ENCODE measurements at regions not wholly inside any gene's neighbourhood (a gene's known extent, or its start where the extent isn't known, plus 50 kb on each side); places are given as distances from the start of the nearest gene placed in this dataset.

DNA sequence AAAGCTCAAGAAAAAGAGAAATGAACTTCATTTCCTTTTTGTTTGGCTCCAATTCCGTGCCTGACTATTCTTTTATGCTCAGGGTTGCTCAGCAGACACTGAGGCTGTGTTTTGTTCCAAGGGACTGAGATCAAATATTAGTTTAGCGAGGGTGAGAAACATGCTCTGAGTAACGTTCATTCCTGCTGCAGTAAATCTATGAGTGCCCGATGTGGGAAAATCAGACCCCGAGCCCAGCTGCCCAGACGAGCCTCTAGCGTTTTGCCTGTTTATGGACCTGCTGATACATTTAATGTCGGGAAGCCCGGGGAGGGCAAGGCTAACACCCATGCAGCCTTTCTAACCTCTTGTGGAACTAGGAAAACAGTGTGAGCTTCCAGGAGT, 119.2 kb downstream of the VAPA start:
- no peak for DNase-seq (ENCODE audit: low spot score)

DNA sequence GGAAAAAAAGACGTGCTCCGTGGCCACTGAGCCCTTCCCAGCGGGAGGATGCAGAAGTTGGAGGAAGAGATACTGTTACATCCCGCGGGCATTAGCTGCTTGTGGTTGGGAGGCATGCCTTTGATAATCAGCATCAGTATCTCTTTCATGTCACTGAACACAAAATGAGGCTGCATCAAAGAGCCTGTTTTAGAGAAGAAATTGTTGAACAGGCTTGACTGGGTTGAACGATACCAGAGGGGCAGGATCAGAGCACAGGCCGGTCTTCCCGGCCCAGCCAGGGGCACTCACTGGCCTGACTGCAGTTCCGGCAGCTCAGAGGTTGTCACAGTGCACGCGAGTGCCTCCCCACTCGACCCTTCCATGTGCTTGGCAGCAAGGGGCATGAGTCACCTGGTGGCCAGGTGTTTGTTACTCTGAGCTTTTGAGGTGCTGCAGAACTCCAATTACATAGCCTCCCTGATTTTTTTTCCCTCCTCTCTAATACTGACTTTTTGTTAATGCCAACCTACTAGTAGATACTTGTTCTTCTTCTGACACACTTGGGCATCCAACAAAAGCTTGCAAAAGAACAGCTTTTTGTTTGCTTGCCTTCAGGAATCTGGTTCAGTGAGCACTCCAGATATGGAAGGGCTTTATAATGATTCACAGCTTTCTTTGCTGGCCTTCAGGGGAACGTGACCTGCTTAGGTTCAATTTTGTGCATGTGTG, 121.6 kb downstream of the VAPA start:
- DNase-seq (ENCODE audit: low spot score) = no peak

DNA sequence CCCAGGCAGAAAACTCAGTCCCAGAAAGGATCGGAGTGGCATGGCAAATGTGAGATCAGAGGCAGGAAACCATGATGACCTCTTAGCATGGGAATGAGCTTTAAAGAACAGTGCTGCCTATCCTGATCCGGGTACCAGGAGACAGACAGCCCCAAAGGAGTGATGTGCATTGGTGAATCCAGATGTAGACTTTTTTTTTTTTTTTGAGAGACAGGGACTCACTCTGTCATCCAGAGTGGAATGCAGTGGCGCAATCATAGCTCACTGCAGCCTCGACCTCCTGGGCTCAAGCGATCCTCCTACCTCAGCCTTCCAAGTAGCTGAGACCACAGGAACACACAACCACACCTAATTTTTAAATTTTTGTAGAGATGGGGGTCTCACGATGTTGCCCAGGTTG, 122.7 kb downstream of the VAPA start:
- DNase-seq (ENCODE audit: low spot score) = no peak

DNA sequence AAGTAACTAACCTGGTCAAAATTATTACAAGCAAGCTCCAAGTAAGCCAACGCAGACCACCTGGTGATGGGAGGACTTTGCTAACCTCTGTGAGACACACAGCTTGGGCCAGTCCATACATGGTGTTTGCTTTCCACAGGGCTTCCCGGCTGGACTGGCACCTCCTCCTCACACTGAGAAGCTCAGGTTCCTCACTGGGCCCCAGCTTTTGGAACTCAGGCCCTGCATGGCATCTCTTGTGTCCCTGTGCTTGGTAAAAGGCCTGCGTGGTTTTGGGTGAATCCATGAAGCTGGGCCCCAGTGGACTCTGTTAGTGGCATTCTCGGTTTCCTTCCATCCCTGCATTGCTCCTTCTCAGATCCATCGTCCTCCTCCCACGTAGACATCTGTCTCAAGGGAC, 123.4 kb downstream of the VAPA start:
- DNase-seq (ENCODE audit: low spot score) = no peak

DNA sequence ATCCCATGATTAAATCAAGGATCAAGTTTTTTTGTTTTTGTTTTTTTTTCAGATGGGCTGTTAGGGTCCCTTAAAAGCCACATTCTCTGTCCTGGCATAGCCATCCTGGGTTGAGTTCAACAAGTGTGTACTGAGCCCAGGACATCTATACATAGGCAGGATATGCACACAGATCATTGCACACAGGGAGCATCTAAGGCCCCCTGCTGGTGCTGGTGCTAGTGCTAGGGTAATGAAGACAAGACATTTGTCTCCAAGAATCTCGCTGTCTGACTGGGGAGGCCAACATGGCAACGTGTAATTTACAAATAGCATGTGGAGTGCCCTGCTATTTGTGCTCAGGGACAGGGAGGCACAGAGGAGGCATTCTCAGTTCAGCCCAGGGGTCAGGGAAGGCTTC, 124.5 kb downstream of the VAPA start:
- no peak for DNase-seq (ENCODE audit: low spot score)

DNA sequence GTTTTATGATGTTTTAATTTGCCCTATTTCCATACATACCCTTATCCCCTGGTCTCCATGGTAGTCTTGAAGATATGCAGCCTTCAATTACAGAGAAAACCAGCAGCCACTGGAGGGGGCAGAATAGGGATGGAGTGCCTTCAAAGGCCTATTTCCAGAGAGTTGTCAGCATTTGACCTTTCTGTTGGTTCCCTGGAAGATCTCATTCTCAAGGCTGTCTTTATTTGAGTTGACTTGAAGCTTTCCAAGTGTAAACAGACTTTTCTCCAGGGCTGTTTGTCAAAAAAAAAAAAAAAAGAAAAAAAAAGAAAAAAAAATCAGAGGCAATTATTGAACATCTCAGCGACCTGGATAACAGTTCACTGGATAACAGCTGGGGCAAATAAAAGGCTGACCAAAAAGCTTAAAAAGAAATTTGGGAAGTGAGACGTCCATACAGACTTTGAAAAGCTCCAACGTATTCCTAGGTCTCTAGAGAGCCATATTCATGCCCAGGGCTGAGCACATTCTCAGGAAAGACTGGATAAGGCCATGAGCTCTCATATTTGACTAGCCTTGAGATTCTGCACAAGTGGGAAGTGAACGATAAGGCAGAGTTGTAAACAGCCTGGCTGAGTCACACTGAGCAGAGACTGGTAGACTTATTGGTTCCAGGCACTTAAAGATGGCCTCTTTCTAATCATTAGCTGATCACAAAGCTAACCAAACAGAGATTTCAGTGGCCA, 126.6 kb downstream of the VAPA start:
- peak; percentile 45 for DNase-seq (ENCODE audit: low spot score)

DNA sequence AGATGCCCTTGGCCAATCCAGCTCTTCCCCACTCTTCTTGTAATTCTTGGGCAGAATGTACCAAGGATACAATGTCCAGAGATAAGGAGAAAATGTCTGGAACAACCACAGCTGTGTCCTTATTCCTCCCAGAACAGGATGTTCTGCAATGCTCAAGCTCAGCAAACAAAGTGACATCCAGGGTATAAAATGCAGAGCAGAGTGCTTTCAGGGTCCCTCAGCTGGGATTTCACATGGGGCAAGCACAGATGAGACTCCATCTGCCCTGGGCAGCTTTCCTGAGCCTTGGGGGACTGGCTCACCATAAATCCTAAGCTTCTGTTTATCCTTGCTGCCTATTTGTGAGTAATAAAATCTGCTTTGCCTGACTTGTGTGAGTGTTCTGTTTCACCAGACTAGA, 127.4 kb downstream of the VAPA start:
- no peak for DNase-seq (ENCODE audit: low spot score)

DNA sequence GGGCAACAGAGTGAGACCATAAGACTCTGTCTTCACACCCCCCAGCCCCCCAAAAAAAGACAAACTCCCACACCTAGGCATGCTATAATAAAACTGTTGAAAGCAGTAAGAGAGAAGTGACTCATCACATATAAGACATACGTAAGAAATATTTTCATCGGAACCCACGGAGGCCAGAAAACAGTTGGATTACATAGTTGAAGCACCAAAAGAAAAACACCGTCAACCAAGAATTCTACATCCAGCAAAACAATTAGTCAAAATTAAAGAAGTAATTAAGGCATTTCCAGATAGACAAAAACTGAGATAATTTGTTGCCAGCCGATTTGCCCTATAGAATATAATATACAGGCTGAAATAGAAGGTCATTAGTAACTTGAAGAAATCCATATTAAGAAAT, 128.7 kb downstream of the VAPA start:
- no peak for DNase-seq (ENCODE audit: low spot score)

DNA sequence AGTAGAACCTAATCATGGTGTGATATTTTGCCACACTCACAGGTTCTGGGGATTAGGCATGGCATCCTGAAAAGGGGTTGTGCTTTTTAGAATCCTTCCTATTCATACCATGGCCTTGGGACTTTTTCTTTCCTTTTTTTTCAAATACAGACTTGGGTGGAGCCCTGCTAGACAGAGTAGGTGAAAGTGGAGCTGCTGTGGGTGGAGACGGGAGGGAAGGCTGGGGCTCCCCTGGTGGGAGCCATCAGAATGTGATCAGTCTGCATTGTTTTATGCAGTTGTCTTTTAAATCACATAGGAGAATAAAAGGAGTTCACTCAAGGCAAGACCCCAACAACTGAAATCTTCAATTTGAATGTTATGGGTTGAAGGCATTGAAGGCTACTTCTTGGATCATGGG, 130.2 kb downstream of the VAPA start:
- no peak for DNase-seq (ENCODE audit: low spot score)

DNA sequence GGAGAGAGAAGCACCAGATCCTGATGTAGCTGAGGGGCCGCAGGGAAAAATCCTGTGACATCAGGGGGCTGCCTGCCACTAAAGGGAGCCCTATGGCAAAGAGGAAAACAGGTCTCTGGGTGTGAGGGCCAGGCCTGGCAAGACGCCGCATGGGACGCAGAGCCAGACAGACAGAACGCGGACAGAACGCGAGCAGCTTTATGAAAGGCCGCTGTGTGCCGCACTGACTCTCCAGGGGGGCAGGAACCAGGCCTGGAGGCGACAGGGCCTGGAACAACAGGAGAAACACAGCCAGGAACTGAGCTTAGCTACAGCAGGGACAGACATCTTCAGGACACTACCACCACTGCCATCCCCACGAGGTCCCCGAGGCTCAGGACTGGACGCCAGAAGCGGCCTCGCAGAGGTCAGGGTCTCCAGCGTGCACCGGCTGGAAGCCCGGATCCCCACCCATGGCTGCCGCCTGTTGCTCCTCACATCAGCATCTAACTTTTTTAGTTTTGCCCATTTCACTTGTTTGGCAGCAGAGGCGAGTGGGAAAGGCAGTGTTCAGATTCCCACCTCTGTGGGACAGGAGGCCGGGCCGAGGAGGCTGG, 131.6 kb downstream of the VAPA start:
- no peak for DNase-seq (ENCODE audit: low spot score)

DNA sequence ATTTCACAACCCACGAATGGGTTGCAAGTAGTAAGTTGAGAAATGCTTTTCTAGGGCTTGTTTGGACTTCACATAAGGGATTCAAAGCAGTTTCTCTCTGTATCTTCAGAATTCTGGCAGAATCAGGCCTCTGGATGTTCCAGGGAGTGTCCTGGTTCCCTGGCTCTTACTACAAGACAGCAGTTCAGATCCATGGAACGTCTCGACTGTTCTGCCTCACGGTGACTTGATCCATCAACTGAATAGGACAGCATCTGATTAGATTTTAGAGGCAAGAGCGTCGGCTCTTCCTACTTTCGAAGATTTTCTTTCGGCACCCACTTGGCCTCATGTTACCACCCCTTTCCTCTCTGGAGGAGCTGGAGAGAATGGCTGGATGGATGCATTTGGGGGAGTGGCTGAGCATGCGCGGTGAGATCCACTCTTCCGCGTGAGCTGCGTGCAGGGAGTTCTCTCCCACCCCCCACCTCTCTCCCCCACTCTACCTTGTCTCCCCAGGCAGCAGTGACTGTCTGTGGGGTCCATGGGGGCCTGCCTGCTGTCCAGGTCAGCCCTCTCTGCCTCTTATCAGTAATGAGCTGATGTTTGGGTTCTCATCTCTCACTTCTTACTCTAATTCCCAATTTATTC, 132.5 kb downstream of the VAPA start:
- DNase-seq (ENCODE audit: low spot score) = no peak

DNA sequence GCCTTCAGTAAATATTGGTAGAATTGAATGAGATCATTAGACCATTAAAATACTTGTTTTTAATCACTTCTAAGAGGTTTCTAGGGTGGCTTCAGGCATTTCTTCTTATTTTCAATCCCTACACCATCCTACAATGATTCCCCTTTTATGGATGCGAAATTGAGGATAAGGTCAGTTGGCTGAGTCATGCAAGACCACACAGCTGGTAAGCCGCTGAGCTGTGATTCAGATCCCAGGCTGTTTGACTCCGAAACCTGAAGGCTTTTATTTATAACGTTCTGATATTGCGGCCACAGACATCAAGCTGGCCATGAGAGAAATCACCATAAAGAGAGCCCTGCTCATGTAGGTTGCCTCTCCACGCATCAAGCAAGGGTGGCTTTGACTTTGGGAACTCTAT, 133.4 kb downstream of the VAPA start:
- no peak for DNase-seq (ENCODE audit: low spot score)

DNA sequence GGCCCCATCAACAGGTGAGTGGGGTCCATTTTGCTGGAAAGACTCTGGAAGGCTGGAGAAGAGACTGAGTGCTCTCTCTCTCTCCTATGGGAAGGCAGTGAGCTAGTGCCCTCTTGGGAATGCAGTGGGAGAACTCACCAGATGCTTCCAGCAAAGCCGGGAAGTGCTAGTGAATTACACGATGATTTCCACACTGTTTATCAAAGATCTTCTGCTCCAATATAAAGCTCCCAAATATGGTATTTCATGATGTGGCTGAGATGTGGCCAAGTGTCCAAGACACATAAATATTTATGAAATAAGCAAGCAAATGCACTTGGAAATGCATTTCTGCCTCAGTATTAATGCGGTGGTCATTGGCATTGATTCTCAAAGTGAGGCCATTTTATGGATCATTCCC, 135.9 kb downstream of the VAPA start:
- no peak for DNase-seq (ENCODE audit: low spot score)

DNA sequence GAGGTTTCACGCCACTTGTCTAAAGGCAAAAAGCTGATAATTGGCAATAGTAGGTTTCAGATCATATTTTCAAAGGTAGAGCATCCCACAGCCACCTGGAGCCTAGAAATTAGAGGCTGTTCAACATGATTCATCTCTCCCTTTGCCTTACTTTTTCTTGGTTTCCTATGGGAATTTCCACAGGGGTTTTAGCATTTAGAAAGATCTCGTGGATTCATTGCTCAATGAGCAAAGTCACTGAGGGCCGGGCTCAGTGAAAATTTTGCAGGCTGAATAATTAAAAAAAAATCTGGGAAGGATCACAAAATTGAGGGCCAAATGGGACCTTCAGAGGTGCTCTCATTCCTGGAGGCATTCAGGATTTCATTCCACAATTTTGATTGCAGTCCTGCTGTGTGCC, 137.1 kb downstream of the VAPA start:
- no peak for DNase-seq (ENCODE audit: low spot score)

DNA sequence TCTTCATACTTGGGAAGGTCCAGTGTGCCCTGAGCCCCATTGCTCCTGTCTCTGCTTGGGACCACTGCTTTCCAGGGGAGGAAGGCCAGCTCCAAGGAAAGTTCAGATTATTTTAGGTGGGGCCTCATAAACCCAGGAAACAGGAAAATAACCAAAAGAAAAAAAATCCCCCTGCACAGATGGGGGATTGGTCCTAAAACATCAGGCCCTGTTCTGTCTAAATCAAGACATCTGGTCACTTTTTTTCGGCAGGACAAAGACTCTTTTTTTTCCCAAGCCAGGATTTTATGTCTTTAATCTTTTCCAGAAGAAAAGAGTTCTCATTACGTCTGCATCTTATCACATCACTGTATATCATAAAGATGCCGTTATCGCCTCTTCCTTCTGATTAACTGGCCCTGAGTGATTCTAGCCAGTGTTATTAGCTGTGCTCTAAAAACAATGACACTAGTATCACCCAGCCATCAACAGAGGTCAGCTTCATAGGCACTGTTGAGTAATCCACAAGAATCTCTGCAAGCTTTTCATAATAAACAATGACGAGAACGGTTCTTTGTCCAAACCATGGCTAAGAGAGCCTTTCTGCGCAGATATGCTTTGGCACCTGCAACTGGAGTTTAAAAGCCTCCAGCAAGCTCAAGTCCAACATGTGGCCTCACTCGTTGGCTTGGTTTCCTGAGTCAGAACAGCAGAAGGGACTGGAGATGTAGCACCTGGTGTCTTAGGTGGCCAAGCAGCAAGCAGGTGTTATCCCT, 138.2 kb downstream of the VAPA start:
- DNase-seq (ENCODE audit: low spot score) = no peak

DNA sequence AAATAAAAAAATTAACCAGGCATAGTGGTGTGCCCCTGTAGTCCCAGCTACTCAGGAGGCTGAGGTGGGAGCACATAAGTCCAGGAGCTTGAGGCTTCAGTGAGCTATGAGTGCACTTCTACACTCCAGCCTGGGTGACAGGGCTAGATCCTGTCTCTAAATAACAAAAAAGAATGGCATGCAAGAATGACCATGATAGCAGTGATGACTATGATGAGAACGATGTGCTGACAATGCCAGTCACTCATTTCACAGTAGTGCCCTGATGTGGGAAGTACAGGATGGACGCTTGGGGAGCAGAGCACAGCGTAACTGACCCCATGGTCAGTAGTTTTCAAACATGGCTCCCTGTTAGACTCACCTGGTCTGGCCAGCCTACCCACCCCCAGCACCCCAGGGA, 139.1 kb downstream of the VAPA start:
- no peak for DNase-seq (ENCODE audit: low spot score)

DNA sequence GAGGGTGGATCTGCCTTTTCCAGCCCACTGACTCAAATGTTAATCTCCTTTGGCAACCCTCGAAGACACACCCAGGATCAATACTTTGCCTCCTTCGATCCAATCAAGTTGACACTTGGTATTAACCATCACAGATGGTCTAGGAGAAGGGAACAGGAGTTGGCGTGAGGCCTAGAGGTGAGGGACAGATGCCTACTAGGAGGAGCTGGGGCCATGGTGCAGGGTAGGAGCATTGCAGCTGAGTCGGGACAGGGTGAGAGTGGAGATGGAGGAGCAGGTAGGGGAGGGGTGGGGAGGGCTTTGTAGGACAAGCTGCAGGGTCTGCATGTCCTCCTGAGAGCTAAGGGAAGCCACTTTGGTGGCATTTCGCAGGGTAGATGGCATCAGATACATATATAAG, 140.0 kb downstream of the VAPA start:
- no peak for DNase-seq (ENCODE audit: low spot score)

DNA sequence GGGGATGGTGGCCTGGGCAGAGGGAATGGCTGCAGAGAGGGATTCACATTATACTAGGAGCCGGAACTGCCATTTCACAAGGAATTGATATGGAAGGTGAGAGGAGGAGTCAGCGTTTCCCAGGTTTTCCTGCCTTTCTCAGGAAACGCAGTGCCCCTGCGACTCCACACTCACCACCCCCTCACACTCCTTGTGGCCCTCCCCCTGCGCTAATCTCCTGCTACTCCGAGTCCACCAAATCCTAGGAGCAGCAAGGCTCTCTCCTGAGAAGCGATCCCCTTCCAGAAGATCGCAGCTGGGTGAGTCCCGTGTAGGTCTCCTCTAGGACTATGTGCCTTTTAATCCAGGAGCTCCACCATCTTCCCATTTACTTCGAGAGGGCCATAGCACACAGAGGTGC, 140.6 kb downstream of the VAPA start:
- no peak for DNase-seq (ENCODE audit: low spot score)

DNA sequence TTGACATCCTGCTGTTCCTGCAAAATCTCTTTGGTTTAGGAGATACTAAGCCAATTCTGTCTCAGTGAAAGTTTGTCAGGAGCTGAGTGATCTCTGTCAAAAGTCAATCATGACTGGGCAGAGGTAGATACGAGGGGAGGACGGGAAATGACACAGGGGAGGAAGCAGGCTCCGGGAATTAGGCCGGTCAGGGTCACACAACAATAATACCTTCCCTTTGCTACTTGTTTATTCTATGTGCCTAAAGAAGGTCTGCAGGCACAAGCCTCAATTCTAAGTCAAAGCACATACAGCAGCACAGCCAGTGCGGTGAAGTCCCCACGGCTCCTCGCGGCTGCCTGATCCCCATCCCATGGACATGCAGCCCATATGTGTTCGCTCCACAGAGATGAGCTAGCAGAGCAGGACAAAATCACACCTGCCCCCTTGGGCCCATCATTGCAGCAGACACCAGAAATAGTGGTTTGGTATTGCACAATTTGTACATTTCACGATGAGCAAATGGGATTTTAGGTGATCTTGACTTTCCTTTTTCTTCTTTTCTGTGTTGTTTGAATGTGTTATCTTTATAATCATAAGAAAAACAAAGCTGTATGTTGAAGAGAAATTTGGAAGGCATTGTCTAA, 141.4 kb downstream of the VAPA start:
- no peak for DNase-seq (ENCODE audit: low spot score)

DNA sequence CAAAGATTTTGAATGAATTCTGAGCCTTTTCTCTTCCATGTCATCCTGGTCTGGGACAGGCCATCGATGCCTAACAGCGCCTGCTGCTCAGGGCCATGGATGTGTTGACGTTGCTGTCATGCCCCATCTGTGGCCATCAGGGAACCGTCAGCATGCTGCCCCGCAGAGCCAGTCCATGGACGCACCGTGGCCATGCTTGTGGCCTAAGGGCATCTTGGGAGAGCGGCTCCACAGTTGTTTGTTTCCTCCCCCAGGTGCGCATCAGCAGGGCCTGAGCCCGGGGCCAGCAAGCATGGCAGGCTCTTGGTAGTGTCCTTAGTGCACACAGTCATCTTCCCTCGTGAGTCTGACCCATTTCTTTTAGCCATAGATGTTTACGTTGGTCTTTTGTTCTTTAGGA, 142.7 kb downstream of the VAPA start:
- DNase-seq (ENCODE audit: low spot score) = no peak

DNA sequence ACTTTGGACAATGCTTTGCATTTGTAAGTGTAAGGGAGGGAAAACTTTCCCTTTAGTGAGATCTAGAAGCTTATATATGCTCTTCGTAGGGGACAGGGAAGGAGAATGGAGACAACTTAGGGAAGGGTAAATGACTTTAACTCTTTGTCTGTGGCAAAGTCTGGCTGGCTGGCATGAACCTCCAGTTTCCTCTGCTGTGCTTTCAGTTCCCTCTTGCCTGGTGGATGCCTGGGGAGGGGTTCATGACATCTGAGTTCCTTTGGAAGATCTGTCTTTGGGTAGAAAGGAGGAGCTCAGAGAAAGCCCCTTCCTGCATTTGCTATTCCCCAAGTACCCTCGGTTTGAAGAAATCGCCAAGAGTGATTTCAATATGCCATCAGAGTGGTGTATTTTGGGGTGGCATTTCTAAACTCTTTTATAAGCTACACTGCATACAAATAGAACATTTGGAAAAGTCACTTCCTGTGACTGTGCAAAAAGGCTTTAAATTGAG, 143.6 kb downstream of the VAPA start:
- DNase-seq (ENCODE audit: low spot score) = no peak
